ENCODE measurements at regions not wholly inside any gene's neighbourhood (a gene's known extent, or its start where the extent isn't known, plus 50 kb on each side); places are given as distances from the start of the nearest gene placed in this dataset.

DNA sequence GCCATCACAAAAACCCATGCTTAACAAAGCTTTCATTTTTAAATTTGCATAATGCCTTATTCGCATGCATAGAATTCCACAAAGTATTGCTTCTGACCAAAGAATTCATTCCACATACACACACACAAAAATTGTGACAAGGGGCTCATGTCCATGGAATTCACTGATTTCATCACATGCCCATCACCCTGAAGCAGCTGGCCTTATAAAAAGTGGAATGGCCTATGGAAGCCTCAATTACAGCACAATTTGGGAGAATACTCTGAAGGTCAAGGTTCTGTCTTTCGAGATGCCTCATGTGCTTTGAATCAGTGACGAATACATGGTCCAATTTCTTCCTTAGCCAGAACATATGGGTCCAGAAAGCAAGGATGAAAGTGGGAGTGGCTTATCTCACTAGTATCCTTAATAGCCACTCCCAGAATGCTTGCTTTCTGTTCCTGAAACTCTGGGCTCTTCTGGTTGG, 165.7 kb downstream of the KDR start:
- H3K4me1 ChIP-seq (ENCODE audit: control insufficient read depth in 1 of 2, extremely low read depth in 1 of 2, insufficient read depth in 2 of 2, low read length in 2 of 2), result peaks cover 8 to 18% of the 10 kb centered on the region in 2 experiments
- Mint-ChIP-seq H3K4me1 (peaks cover 17 to 30% (median 20%) of the 10 kb centered on the region in 3 donors), H3K4me3 (no peak overlapping the region), H3K9me3 (no peaks in the 10 kb centered on the region), H3K36me3 (no peaks in the 10 kb centered on the region), H3K27ac (no peak overlapping the region), H3K27me3 (no peaks in the 10 kb centered on the region)
- POLR2A ChIA-PET, result no interaction called here
- H3K36me3 ChIP-seq (ENCODE audit: control insufficient read depth in 2 of 2, extremely low read depth in 1 of 2, insufficient read depth in 1 of 2, low read length in 1 of 2), result no peaks in the 10 kb centered on the region
- no peak for DNase-seq
- H3K27me3 ChIP-seq (replicated peaks in 1 of 2; ENCODE audit: control insufficient read depth in 2 of 2, extremely low read depth in 1 of 2, insufficient read depth in 2 of 2, low read length in 1 of 2), result no peaks in the 10 kb centered on the region
- H3K4me3 ChIP-seq (ENCODE audit: control insufficient read depth in 1 of 2, extremely low read depth in 1 of 2, low read length in 1 of 2), result no peak overlapping the region
- no peak overlapping the region for H3K27ac ChIP-seq (ENCODE audit: low read length)
- no peak for ATAC-seq (replicated peaks in 1 of 4)
- CTCF ChIA-PET, result interaction anchor here (0.5 to 3.9 kb wide), 4 partner anchors 17 to 279 kb away, joined by 3 to 17 read pairs (median 4); no protein-coding TSS in a partner anchor
- no peaks in the 10 kb centered on the region for H3K9me3 ChIP-seq
- WGBS (ENCODE audit: insufficient coverage), result no CpG with 5 or more reads among the region's 3 CpGs

DNA sequence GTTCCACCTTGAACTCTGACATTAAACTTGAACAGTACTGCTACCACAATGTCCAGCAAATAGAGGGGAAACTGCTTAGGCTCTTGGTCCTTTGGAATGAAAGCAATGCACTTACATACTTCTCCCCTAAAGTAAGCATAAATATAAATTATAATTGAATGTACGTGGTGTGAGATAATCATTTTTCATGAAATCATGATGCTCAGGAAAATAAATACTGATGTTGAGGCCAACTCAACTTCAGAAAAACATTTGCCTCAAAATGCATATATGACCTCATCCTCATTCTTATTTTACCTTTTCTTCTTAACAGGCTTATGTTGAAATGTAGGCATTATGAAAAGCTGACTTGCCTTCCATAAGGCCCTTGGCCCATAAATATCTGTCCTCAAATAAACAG, 166.3 kb downstream of the KDR start:
- H3K4me3 ChIP-seq (ENCODE audit: control insufficient read depth in 1 of 2, extremely low read depth in 1 of 2, low read length in 1 of 2), result no peak overlapping the region
- Mint-ChIP-seq H3K27me3 (no peaks in the 10 kb centered on the region), H3K9me3 (no peaks in the 10 kb centered on the region), H3K4me3 (no peak overlapping the region), H3K36me3 (no peaks in the 10 kb centered on the region), H3K27ac (no peak overlapping the region), H3K4me1 (peaks cover 17 to 30% (median 20%) of the 10 kb centered on the region in 3 donors)
- CTCF ChIA-PET, result interaction anchor here (0.8 to 3.9 kb wide), 3 partner anchors 13 to 17 kb away, joined by 3 to 17 read pairs (median 4); no protein-coding TSS in a partner anchor
- POLR2A ChIA-PET, result no interaction called here
- ATAC-seq (replicated peaks in 1 of 4) (no peak), DNase-seq (no peak)
- no peaks in the 10 kb centered on the region for H3K36me3 ChIP-seq (ENCODE audit: control insufficient read depth in 2 of 2, extremely low read depth in 1 of 2, insufficient read depth in 1 of 2, low read length in 1 of 2)
- no peaks in the 10 kb centered on the region for H3K9me3 ChIP-seq
- no peak overlapping the region for H3K27ac ChIP-seq (ENCODE audit: low read length)
- H3K4me1 ChIP-seq (ENCODE audit: control insufficient read depth in 1 of 2, extremely low read depth in 1 of 2, insufficient read depth in 2 of 2, low read length in 2 of 2), result peaks cover 8 to 18% of the 10 kb centered on the region in 2 experiments
- H3K27me3 ChIP-seq (replicated peaks in 1 of 2; ENCODE audit: control insufficient read depth in 2 of 2, extremely low read depth in 1 of 2, insufficient read depth in 2 of 2, low read length in 1 of 2), result no peaks in the 10 kb centered on the region
- no CpG with 5 or more reads among the region's 1 CpG for WGBS (ENCODE audit: insufficient coverage)

DNA sequence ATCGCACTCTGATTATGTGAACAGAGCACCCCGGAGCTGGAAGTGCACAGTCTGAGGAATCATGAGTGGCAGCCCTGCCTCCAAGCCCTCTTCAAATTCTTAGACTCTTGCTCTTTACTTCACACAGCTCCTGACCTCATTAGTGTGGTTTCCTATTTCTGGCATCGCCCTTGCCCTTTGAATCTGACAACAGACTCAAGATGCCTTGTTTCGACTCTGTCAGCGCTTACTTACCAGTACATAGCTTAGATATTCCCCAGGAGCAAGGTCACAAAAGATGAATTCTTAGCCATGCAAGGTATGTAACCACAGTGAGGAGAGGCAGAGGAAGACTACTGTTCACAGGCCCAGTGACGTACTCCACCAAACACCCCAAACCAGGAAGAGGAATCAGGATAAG, 167.2 kb downstream of the KDR start:
- Histone ChIP-seq H3K27ac (ENCODE audit: low read length) (no peak overlapping the region), H3K4me3 (ENCODE audit: control insufficient read depth in 1 of 2, extremely low read depth in 1 of 2, low read length in 1 of 2) (no peak overlapping the region), H3K27me3 (replicated peaks in 1 of 2; ENCODE audit: control insufficient read depth in 2 of 2, extremely low read depth in 1 of 2, insufficient read depth in 2 of 2, low read length in 1 of 2) (no peaks in the 10 kb centered on the region), H3K9me3 (no peaks in the 10 kb centered on the region), H3K36me3 (ENCODE audit: control insufficient read depth in 2 of 2, extremely low read depth in 1 of 2, insufficient read depth in 1 of 2, low read length in 1 of 2) (no peaks in the 10 kb centered on the region), H3K4me1 (ENCODE audit: control insufficient read depth in 1 of 2, extremely low read depth in 1 of 2, insufficient read depth in 2 of 2, low read length in 2 of 2) (peaks cover 8 to 18% of the 10 kb centered on the region in 2 experiments)
- Mint-ChIP-seq H3K36me3 (no peaks in the 10 kb centered on the region), H3K27me3 (no peaks in the 10 kb centered on the region), H3K9me3 (no peaks in the 10 kb centered on the region), H3K4me3 (peak overlapping the region in 1 of 3 donors; percentile 16), H3K27ac (peak overlapping the region; percentile 7 to 56), H3K4me1 (peaks cover 17 to 30% (median 20%) of the 10 kb centered on the region in 3 donors)
- ChIA-PET POLR2A (interaction anchor here in 1 of 2 donors (0.5 to 1.1 kb wide), 2 partner anchors 16 to 1209 kb away, joined by 3 to 5 read pairs; no protein-coding TSS in a partner anchor), CTCF (interaction anchor here (0.6 to 3.9 kb wide), 4 partner anchors 16 to 1029 kb away, joined by 3 to 17 read pairs (median 6); no protein-coding TSS in a partner anchor)
- WGBS (ENCODE audit: insufficient coverage), result 37% methylated on average over 5 of the region's 6 CpGs
- ATAC-seq (replicated peaks in 1 of 4) (peak in 3 of 4 experiments; percentile 33 to 94 (median 35)), DNase-seq (peak in 15 of 35 experiments; percentile 1 to 47 (median 16))

DNA sequence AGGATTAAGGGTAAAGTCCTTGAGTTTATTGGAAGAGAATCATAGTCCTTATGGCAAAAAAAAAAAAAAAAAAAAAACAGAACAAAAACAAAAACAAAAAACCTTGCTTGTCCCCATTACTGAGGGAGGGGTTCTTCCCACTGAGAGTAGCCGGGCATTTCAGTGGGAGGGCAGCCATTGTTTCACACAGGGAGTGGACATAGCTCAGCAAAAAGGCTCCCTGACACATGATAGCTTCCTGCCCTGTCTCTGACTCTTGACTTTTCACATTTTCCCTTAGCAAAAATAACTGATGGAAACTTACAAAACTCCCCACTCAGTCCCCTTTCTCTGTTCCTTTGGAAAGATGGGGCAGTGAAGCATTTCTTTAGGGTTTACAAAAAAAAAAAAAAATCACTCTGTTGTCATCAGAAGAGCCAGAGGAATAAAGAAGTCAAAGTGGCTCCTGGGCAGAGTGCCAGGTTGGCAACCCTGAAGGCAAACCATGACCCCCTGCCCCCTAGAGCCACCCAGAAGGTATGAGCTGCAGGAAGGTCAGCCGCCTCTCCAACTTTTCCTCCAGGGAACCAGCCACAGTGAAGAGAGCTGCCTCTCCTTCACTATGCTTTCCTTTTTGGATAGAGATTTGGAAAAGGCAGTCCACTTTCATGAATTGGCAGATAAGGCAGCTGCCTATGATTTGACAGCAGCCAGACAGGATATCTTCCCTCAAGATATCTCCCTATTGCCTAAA, 170.6 kb downstream of the KDR start:
- Mint-ChIP-seq H3K27me3 (no peaks in the 10 kb centered on the region), H3K27ac (no peak overlapping the region), H3K4me1 (peaks cover 8 to 25% (median 18%) of the 10 kb centered on the region in 3 donors), H3K9me3 (no peaks in the 10 kb centered on the region), H3K36me3 (no peaks in the 10 kb centered on the region), H3K4me3 (no peak overlapping the region)
- H3K4me1 ChIP-seq (ENCODE audit: control insufficient read depth in 1 of 2, extremely low read depth in 1 of 2, insufficient read depth in 2 of 2, low read length in 2 of 2), result peaks cover 8 to 12% of the 10 kb centered on the region in 2 experiments
- H3K27me3 ChIP-seq (replicated peaks in 1 of 2; ENCODE audit: control insufficient read depth in 2 of 2, extremely low read depth in 1 of 2, insufficient read depth in 2 of 2, low read length in 1 of 2), result no peaks in the 10 kb centered on the region
- ATAC-seq (replicated peaks in 1 of 4), result no peak
- H3K36me3 ChIP-seq (ENCODE audit: control insufficient read depth in 2 of 2, extremely low read depth in 1 of 2, insufficient read depth in 1 of 2, low read length in 1 of 2), result no peaks in the 10 kb centered on the region
- no peak overlapping the region for H3K27ac ChIP-seq (ENCODE audit: low read length)
- POLR2A ChIA-PET, result interaction anchor here (0.6 to 0.7 kb wide), 3 partner anchors 10 to 201 kb away, joined by 5 to 14 read pairs (median 10); no protein-coding TSS in a partner anchor
- H3K4me3 ChIP-seq (ENCODE audit: control insufficient read depth in 1 of 2, extremely low read depth in 1 of 2, low read length in 1 of 2), result no peak overlapping the region
- H3K9me3 ChIP-seq, result no peaks in the 10 kb centered on the region
- DNase-seq, result no peak
- WGBS (ENCODE audit: insufficient coverage), result no CpG with 5 or more reads among the region's 2 CpGs
- CTCF ChIA-PET, result interaction anchor here in 1 of 2 donors (0.7 to 1.2 kb wide), 2 partner anchors 9 to 591 kb away, joined by 4 to 19 read pairs; no protein-coding TSS in a partner anchor

DNA sequence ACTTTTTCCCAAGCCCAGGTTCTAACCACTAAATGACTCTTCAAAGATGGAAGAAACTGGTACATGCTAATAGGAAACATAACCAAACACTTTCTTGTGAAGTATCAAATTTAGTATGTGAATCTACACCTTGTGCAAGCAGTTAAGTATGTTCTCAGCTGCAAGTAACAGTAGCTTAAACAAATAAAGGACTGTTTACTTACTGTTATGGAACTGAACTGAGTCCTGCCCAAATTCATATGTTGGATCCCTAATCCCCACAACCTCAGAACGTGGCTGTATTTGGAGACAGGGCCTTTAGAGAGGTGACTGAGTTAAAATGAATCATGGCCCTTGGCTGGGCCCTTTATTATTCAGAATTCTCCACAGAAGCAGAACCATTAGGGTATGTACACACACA, 178.7 kb downstream of the KDR start:
- no peak overlapping the region for H3K27ac Mint-ChIP-seq
- ChIA-PET POLR2A (interaction anchor here in 1 of 2 donors (0.7 kb wide), 1 partner anchor 953 kb away, joined by 4 read pairs; no protein-coding TSS in a partner anchor), CTCF (interaction anchor here (0.5 to 1.4 kb wide), 5 partner anchors 119 to 598 kb away, joined by 3 to 5 read pairs (median 3); no protein-coding TSS in a partner anchor)
- Histone ChIP-seq H3K27me3 (replicated peaks in 1 of 2; ENCODE audit: control insufficient read depth in 2 of 2, extremely low read depth in 1 of 2, insufficient read depth in 2 of 2, low read length in 1 of 2) (no peaks in the 10 kb centered on the region), H3K36me3 (ENCODE audit: control insufficient read depth in 2 of 2, extremely low read depth in 1 of 2, insufficient read depth in 1 of 2, low read length in 1 of 2) (no peaks in the 10 kb centered on the region), H3K9me3 (no peaks in the 10 kb centered on the region), H3K27ac (ENCODE audit: low read length) (no peak overlapping the region), H3K4me3 (ENCODE audit: control insufficient read depth in 1 of 2, extremely low read depth in 1 of 2, low read length in 1 of 2) (no peak overlapping the region), H3K4me1 (ENCODE audit: control insufficient read depth in 1 of 2, extremely low read depth in 1 of 2, insufficient read depth in 2 of 2, low read length in 2 of 2) (peaks cover 13 to 24% of the 10 kb centered on the region in 2 experiments)
- H3K36me3 Mint-ChIP-seq, result no peaks in the 10 kb centered on the region
- H3K27me3 Mint-ChIP-seq, result no peaks in the 10 kb centered on the region
- DNase-seq, result no peak
- H3K9me3 Mint-ChIP-seq, result no peaks in the 10 kb centered on the region
- WGBS (ENCODE audit: insufficient coverage), result no CpG with 5 or more reads among the region's 1 CpG
- ATAC-seq (replicated peaks in 1 of 4), result no peak
- H3K4me3 Mint-ChIP-seq, result no peak overlapping the region
- H3K4me1 Mint-ChIP-seq, result peaks cover 31 to 44% (median 37%) of the 10 kb centered on the region in 3 donors

DNA sequence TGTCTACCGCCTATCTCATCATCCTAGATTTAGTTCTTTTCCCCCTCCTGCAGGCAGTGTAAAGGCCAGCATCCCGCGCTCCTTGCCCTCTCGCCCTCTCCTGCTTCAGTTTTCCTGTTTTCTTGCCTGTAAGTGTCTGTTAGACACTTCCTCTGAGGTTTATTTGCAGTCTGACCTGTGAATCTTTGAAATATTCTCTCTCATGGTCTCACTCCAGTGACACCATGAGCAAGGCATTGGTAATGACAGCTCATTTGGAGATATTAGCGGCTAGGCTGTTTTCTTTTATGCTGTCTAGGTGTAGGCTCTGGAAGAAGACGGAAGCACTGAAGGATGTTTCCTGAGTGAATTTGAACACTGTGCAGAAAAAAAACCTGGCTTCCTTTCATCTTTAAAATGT, 179.6 kb downstream of the KDR start:
- H3K4me1 ChIP-seq (ENCODE audit: control insufficient read depth in 1 of 2, extremely low read depth in 1 of 2, insufficient read depth in 2 of 2, low read length in 2 of 2), result peaks cover 22 to 31% of the 10 kb centered on the region in 2 experiments
- Mint-ChIP-seq H3K4me1 (peaks cover 40 to 49% (median 44%) of the 10 kb centered on the region in 3 donors), H3K27ac (peak overlapping the region; percentile 4 to 43), H3K36me3 (no peaks in the 10 kb centered on the region), H3K27me3 (no peaks in the 10 kb centered on the region), H3K9me3 (no peaks in the 10 kb centered on the region), H3K4me3 (peak overlapping the region in 1 of 3 donors; percentile 1)
- WGBS (ENCODE audit: insufficient coverage), result 69% methylated on average over 2 of the region's 6 CpGs
- ATAC-seq (replicated peaks in 1 of 4), result peak in 1 of 4 experiments; percentile 20
- DNase-seq, result peak in 2 of 35 experiments; percentile 8 to 42
- ChIA-PET CTCF (interaction anchor here (0.6 to 1.0 kb wide), 4 partner anchors 118 to 629 kb away, joined by 3 read pairs; no protein-coding TSS in a partner anchor), POLR2A (interaction anchor here in 1 of 2 donors (0.6 kb wide), 1 partner anchor 1200 kb away, joined by 3 read pairs; no protein-coding TSS in a partner anchor)
- no peak overlapping the region for H3K4me3 ChIP-seq (ENCODE audit: control insufficient read depth in 1 of 2, extremely low read depth in 1 of 2, low read length in 1 of 2)
- H3K36me3 ChIP-seq (ENCODE audit: control insufficient read depth in 2 of 2, extremely low read depth in 1 of 2, insufficient read depth in 1 of 2, low read length in 1 of 2), result no peaks in the 10 kb centered on the region
- H3K27me3 ChIP-seq (replicated peaks in 1 of 2; ENCODE audit: control insufficient read depth in 2 of 2, extremely low read depth in 1 of 2, insufficient read depth in 2 of 2, low read length in 1 of 2), result no peaks in the 10 kb centered on the region
- no peak overlapping the region for H3K27ac ChIP-seq (ENCODE audit: low read length)
- no peaks in the 10 kb centered on the region for H3K9me3 ChIP-seq
